Neural cell (in vitro differentiated cells): ENCODE measurements at regions not wholly inside any gene's neighbourhood (a gene's known extent, or its start where the extent isn't known, plus 50 kb on each side); places are given as distances from the start of the nearest gene placed in this dataset.

Experiments used
- H2AFZ ChIP-seq: fragments of 200-600, 300-800 bp; sonication (generic), shearing (Covaris generic); 2 replicates; pipeline ENCODE4 v1.6.0; 2014; ENCODE audit warnings: low read depth, mild to moderate bottlenecking, antibody characterized with exemption, low read length, moderate library complexity
- H3F3A ChIP-seq: fragments of 200-600 bp; shearing (Covaris generic); 2 replicates; pipeline ENCODE4 v1.6.1; 2016; ENCODE audit warnings: mild to moderate bottlenecking, moderate library complexity, mixed read lengths, antibody characterized with exemption, low read length; ENCODE audit not compliant: insufficient read depth, poor library complexity, severe bottlenecking
- H3K27ac ChIP-seq: fragments of 200-600, 300-800 bp; sonication (generic), shearing (Covaris generic); 2 replicates; pipeline ENCODE4 v1.5.1; 2014; ENCODE audit warnings: mild to moderate bottlenecking, low read length, moderate library complexity
- H3K27me3 ChIP-seq: fragments of 300-800, 200-600 bp; sonication (generic), shearing (Covaris generic); 2 replicates; pipeline ENCODE4 v1.6.0; 2014; ENCODE audit warnings: mild to moderate bottlenecking, low read depth, low read length, moderate library complexity; ENCODE audit not compliant: insufficient read depth
- H3K36me3 ChIP-seq: fragments of 300-800, 200-600 bp; sonication (generic), shearing (Covaris generic); 2 replicates; pipeline ENCODE4 v1.5.1; 2014; ENCODE audit warnings: mild to moderate bottlenecking, antibody characterized with exemption, low read length, moderate library complexity; ENCODE audit not compliant: insufficient read depth
- H3K4me2 ChIP-seq: fragments of 300-800, 200-600 bp; sonication (generic), shearing (Covaris generic); 2 replicates; pipeline ENCODE4 v1.6.0; 2014; ENCODE audit warnings: mild to moderate bottlenecking, low read length
- H3K4me3 ChIP-seq: fragments of 300-800, 200-600 bp; sonication (generic), shearing (Covaris generic); 2 replicates; pipeline ENCODE4 v1.5.1; 2014; ENCODE audit warnings: mild to moderate bottlenecking, low read length, moderate library complexity
- H3K79me2 ChIP-seq: fragments of 200-600 bp; shearing (Covaris generic); replicated peaks from 2 replicates; pipeline ENCODE4 v1.6.0; 2014; ENCODE audit warnings: mild to moderate bottlenecking, low read length, moderate library complexity; ENCODE audit not compliant: insufficient read depth
- H3K9ac ChIP-seq: fragments of 300-800, 200-600 bp; sonication (generic), shearing (Covaris generic); 2 replicates; pipeline ENCODE4 v1.6.1; 2016; ENCODE audit warnings: mild to moderate bottlenecking, low read length, mixed read lengths
- H3K9me2 ChIP-seq: fragments of 200-600 bp; shearing (Covaris generic); 2 replicates; pipeline ENCODE4 v1.6.1; 2016; ENCODE audit warnings: mild to moderate bottlenecking, low read length, mixed read lengths; ENCODE audit not compliant: insufficient read depth
- H3K9me3 ChIP-seq: fragments of 200-600, 300-800 bp; sonication (generic), shearing (Covaris generic); 2 replicates; pipeline ENCODE4 v1.6.1; 2016; ENCODE audit warnings: mild to moderate bottlenecking, mixed run types, low read length, moderate library complexity, mixed read lengths
- H4K20me1 ChIP-seq: fragments of 200-600 bp; shearing (Covaris generic); 2 replicates; pipeline ENCODE4 v1.6.1; 2016; ENCODE audit warnings: mild to moderate bottlenecking, mixed run types; ENCODE audit not compliant: insufficient read depth
- EP300 ChIP-seq: fragments of 450-650 bp; conservative IDR thresholded peaks from 2 replicates; pipeline ENCODE4 v1.6.1; 2014; ENCODE audit warnings: antibody characterized with exemption, mild to moderate bottlenecking, moderate library complexity; ENCODE audit not compliant: poor library complexity, severe bottlenecking
- EZH2 ChIP-seq: fragments of 200-600, 300-800 bp; shearing (Covaris generic), sonication (generic); IDR thresholded peaks from 2 replicates; pipeline ENCODE4 v1.6.1; 2014; ENCODE audit warnings: antibody characterized with exemption, low read length, borderline replicate concordance, mild to moderate bottlenecking; ENCODE audit not compliant: insufficient read depth, poor library complexity, severe bottlenecking
- MXI1 ChIP-seq: fragments of 450-650 bp; conservative IDR thresholded peaks from 2 replicates; pipeline ENCODE4 v1.6.1; 2014; ENCODE audit warnings: antibody characterized with exemption, mild to moderate bottlenecking; ENCODE audit not compliant: poor library complexity, severe bottlenecking
- POLR2AphosphoS5 ChIP-seq: IDR thresholded peaks from 2 replicates; pipeline ENCODE4 v1.6.1; 2012
- RAD21 ChIP-seq: fragments of 450-650 bp; conservative IDR thresholded peaks from 2 replicates; pipeline ENCODE4 v1.6.1; 2014; ENCODE audit warnings: antibody characterized with exemption, mild to moderate bottlenecking, moderate library complexity
- SMC3 ChIP-seq: fragments of 450-650 bp; conservative IDR thresholded peaks from 2 replicates; pipeline ENCODE4 v1.6.1; 2014; ENCODE audit warnings: antibody characterized with exemption, mild to moderate bottlenecking, moderate library complexity; ENCODE audit not compliant: poor library complexity
- TAF1 ChIP-seq: IDR thresholded peaks from 2 replicates; pipeline ENCODE4 v1.6.1; 2012; ENCODE audit warnings: low read depth
- TF ChIP-seq, protein P1 (sequence below): IDR thresholded peaks from 2 replicates; pipeline ENCODE4 v1.6.1; 2012; ENCODE audit warnings: borderline replicate concordance
- TF ChIP-seq, protein P2 (sequence below): fragments of 450-650 bp; IDR thresholded peaks from 2 replicates; pipeline ENCODE4 v1.5.1; 2014; ENCODE audit warnings: antibody characterized with exemption, mild to moderate bottlenecking, moderate library complexity; ENCODE audit not compliant: poor library complexity, severe bottlenecking

DNA sequence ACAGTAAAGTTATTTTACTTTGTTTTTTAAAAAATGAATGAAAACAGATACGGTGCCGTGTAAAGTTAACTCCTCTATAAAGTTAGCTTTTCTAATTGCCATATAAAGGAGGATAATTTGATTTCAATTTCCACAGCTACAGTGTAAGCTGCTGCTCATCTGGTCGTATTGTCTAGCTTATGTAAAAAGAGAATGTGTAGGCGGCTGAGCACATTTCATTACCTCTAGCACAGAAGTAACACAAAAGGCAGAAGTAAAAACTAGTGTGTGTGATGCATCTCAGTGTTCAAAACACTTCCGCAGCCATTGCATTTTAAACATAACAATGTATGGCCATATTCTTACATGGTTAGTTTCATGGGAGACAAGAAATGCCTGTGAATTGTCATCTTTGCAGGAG is 105.0 kb upstream of the P2RY1 start:
- H3K4me2 ChIP-seq, result no peak overlapping the region
- H3K27ac ChIP-seq, result no peak overlapping the region
- H3K9me3 ChIP-seq, result no peaks in the 10 kb centered on the region
- no peaks in the 10 kb centered on the region for H3K36me3 ChIP-seq
- H3K27me3 ChIP-seq, result no peaks in the 10 kb centered on the region
- no peaks in the 10 kb centered on the region for H3F3A ChIP-seq
- no peak overlapping the region for H3K4me3 ChIP-seq
- H3K9me2 ChIP-seq, result no peaks in the 10 kb centered on the region
- no peak overlapping the region for H3K9ac ChIP-seq
- H4K20me1 ChIP-seq, result no peaks in the 10 kb centered on the region
- H3K79me2 ChIP-seq, result no peaks in the 10 kb centered on the region
- no peak for TF ChIP-seq MXI1
- no peak for TF ChIP-seq RAD21
- TF ChIP-seq POLR2AphosphoS5, result no peak
- no peak for TF ChIP-seq TAF1
- TF ChIP-seq, protein P1, sequence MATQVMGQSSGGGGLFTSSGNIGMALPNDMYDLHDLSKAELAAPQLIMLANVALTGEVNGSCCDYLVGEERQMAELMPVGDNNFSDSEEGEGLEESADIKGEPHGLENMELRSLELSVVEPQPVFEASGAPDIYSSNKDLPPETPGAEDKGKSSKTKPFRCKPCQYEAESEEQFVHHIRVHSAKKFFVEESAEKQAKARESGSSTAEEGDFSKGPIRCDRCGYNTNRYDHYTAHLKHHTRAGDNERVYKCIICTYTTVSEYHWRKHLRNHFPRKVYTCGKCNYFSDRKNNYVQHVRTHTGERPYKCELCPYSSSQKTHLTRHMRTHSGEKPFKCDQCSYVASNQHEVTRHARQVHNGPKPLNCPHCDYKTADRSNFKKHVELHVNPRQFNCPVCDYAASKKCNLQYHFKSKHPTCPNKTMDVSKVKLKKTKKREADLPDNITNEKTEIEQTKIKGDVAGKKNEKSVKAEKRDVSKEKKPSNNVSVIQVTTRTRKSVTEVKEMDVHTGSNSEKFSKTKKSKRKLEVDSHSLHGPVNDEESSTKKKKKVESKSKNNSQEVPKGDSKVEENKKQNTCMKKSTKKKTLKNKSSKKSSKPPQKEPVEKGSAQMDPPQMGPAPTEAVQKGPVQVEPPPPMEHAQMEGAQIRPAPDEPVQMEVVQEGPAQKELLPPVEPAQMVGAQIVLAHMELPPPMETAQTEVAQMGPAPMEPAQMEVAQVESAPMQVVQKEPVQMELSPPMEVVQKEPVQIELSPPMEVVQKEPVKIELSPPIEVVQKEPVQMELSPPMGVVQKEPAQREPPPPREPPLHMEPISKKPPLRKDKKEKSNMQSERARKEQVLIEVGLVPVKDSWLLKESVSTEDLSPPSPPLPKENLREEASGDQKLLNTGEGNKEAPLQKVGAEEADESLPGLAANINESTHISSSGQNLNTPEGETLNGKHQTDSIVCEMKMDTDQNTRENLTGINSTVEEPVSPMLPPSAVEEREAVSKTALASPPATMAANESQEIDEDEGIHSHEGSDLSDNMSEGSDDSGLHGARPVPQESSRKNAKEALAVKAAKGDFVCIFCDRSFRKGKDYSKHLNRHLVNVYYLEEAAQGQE, result no peak
- TF ChIP-seq, protein P2, sequence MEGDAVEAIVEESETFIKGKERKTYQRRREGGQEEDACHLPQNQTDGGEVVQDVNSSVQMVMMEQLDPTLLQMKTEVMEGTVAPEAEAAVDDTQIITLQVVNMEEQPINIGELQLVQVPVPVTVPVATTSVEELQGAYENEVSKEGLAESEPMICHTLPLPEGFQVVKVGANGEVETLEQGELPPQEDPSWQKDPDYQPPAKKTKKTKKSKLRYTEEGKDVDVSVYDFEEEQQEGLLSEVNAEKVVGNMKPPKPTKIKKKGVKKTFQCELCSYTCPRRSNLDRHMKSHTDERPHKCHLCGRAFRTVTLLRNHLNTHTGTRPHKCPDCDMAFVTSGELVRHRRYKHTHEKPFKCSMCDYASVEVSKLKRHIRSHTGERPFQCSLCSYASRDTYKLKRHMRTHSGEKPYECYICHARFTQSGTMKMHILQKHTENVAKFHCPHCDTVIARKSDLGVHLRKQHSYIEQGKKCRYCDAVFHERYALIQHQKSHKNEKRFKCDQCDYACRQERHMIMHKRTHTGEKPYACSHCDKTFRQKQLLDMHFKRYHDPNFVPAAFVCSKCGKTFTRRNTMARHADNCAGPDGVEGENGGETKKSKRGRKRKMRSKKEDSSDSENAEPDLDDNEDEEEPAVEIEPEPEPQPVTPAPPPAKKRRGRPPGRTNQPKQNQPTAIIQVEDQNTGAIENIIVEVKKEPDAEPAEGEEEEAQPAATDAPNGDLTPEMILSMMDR, result no peak
- no peak for TF ChIP-seq EZH2
- no peak for TF ChIP-seq SMC3
- TF ChIP-seq EP300, result no peak
- no peak overlapping the region for H2AFZ ChIP-seq

DNA sequence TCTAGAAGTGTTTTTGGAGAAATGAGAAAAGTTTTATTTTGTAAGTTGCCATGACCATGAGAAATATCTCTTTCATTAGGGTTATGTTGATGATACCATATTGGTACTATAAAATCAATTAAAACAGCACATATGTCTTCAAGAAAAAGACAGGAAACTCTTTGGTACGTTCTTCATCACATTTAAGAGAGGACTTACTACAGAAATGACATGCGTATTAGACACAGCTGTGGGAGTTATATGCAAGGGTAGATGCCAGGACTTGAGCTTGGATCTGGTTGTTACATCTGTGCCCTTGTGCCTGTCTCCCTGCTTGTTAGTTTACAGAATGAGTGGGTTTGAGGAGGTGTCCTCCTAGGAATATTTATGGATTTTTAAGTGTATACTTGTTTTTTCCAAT is 103.4 kb upstream of the P2RY1 start:
- TF ChIP-seq, protein P1, result no peak
- TF ChIP-seq MXI1, result no peak
- no peak for TF ChIP-seq SMC3
- TF ChIP-seq POLR2AphosphoS5, result no peak
- H4K20me1 ChIP-seq, result no peaks in the 10 kb centered on the region
- no peak overlapping the region for H3K27ac ChIP-seq
- H2AFZ ChIP-seq, result no peak overlapping the region
- H3K79me2 ChIP-seq, result no peaks in the 10 kb centered on the region
- no peaks in the 10 kb centered on the region for H3F3A ChIP-seq
- H3K9me2 ChIP-seq, result no peaks in the 10 kb centered on the region
- no peaks in the 10 kb centered on the region for H3K27me3 ChIP-seq
- no peak overlapping the region for H3K4me2 ChIP-seq
- no peaks in the 10 kb centered on the region for H3K9me3 ChIP-seq
- no peaks in the 10 kb centered on the region for H3K36me3 ChIP-seq
- no peak overlapping the region for H3K4me3 ChIP-seq
- H3K9ac ChIP-seq, result no peak overlapping the region
